ENCODE measurements at regions not wholly inside any gene's neighbourhood (a gene's known extent, or its start where the extent isn't known, plus 50 kb on each side); places are given as distances from the start of the nearest gene placed in this dataset.

DNA sequence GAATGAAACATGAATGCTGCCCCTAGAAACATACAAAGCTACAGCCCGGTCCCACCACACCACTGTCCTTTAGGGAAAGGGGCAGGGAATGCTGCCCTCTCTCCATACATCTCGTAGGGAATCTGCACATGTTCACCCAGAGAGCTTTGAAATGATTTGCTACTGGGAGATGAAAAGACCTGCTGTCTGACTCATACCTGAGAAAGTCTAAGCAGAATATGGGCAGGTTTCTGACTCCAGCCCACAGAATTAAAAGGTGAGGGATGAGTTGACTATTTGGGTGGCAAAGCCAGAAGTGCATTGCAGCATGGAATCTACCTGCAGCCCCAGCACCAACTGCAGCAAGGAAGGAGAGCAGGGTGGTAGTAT is 297.9 kb downstream of the TLE1 start:
- TF ChIP-seq, protein P1, sequence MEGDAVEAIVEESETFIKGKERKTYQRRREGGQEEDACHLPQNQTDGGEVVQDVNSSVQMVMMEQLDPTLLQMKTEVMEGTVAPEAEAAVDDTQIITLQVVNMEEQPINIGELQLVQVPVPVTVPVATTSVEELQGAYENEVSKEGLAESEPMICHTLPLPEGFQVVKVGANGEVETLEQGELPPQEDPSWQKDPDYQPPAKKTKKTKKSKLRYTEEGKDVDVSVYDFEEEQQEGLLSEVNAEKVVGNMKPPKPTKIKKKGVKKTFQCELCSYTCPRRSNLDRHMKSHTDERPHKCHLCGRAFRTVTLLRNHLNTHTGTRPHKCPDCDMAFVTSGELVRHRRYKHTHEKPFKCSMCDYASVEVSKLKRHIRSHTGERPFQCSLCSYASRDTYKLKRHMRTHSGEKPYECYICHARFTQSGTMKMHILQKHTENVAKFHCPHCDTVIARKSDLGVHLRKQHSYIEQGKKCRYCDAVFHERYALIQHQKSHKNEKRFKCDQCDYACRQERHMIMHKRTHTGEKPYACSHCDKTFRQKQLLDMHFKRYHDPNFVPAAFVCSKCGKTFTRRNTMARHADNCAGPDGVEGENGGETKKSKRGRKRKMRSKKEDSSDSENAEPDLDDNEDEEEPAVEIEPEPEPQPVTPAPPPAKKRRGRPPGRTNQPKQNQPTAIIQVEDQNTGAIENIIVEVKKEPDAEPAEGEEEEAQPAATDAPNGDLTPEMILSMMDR (IDR thresholded peaks at IDR 0.05), result no peak
- no peaks in the 10 kb centered on the region for H3K36me3 Mint-ChIP-seq (ENCODE audit: low read depth)
- Histone ChIP-seq H3K27ac (ENCODE audit: low read depth in 1 of 2, low read length in 2 of 2) (no peak overlapping the region), H3K36me3 (ENCODE audit: insufficient read depth, low read length) (no peaks in the 10 kb centered on the region), H3K27me3 (ENCODE audit: control insufficient read depth in 1 of 2, insufficient read depth in 2 of 2, low read length in 2 of 2) (no peaks in the 10 kb centered on the region), H3K4me1 (ENCODE audit: insufficient read depth, low read length) (no peaks in the 10 kb centered on the region), H3K4me3 (ENCODE audit: low read length) (no peak overlapping the region), H3K9me3 (ENCODE audit: control insufficient read depth in 1 of 2, insufficient read depth in 1 of 2, low read length in 2 of 2) (no peaks in the 10 kb centered on the region)
- CTCF ChIA-PET, result no interaction called here
- no peaks in the 10 kb centered on the region for H3K27me3 Mint-ChIP-seq
- intact Hi-C loops (cut with DNase I, micrococcal nuclease), result no loop called here
- H3K9me3 Mint-ChIP-seq, result no peaks in the 10 kb centered on the region
- no peaks in the 10 kb centered on the region for H3K4me1 Mint-ChIP-seq (ENCODE audit: low read depth)
- no peak overlapping the region for H3K4me3 Mint-ChIP-seq
- DNase-seq (no peak), ATAC-seq (ENCODE audit: poor library complexity) (no peak)
- POLR2A ChIA-PET, result no interaction called here
- no peak overlapping the region for H3K27ac Mint-ChIP-seq

DNA sequence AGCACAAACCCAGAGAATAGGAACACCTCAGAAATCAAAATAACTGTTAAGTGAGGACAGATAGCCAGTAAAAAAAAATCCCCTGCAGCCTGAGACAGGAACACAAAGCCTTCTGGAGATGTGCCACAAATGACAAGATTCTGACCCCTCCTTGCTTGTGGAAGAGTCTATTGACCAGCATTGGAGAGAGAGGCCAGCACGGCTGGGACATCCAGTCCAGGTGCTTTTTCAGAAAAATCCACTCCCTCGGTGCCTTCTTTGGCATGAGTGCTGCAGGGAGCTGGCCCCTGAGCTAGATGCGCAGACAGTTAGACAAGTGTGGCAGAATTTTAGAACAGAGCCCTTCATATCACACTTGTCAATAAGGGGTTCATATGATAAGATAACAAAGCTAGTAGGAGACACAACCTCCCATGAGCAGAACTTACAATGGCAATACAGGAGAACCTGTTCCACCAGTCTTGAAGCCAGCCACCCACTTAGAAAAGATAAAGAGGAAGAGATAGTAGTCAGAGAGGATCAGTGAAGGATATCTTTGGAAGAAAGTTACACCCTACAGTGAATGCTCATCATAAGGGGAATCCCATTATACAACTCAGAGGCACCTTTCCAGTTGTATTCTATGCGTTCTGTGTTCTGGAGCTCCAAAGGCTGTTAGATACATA is 298.4 kb downstream of the TLE1 start:
- intact Hi-C loops (cut with DNase I, micrococcal nuclease), result no loop called here
- no peak for ATAC-seq (ENCODE audit: poor library complexity)
- no peaks in the 10 kb centered on the region for H3K4me1 Mint-ChIP-seq (ENCODE audit: low read depth)

DNA sequence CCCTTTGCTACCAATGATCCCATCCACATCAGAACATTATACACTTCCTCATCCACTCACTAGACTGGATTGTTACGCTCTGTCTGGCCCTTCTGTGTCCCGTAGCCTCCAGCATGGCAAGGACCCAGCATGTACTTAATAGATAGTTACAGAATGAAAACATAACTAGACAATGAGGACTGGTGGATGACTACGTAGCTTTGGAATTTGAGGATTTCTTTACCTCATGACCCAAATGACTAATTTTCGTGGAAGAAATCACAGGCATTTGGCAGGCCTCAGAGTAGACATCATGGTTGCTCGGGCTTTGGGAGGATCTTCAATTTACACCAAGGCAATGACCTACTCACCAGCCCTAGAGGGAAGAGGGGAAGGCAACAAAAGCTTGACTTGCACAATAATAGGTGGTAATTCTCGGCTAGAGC is 299.8 kb downstream of the TLE1 start:
- Mint-ChIP-seq H3K36me3 (ENCODE audit: low read depth) (no peaks in the 10 kb centered on the region), H3K27ac (no peak overlapping the region), H3K4me3 (no peak overlapping the region), H3K9me3 (peaks cover 2% of the 10 kb centered on the region), H3K4me1 (ENCODE audit: low read depth) (no peaks in the 10 kb centered on the region), H3K27me3 (no peaks in the 10 kb centered on the region)
- H3K4me3 ChIP-seq (ENCODE audit: low read length), result no peak overlapping the region
- no peak for ATAC-seq (ENCODE audit: poor library complexity)
- H3K36me3 ChIP-seq (ENCODE audit: insufficient read depth, low read length), result no peaks in the 10 kb centered on the region
- POLR2A ChIA-PET, result no interaction called here
- peaks cover 0 to 3% of the 10 kb centered on the region in 2 experiments for H3K9me3 ChIP-seq (ENCODE audit: control insufficient read depth in 1 of 2, insufficient read depth in 1 of 2, low read length in 2 of 2)
- H3K27me3 ChIP-seq (ENCODE audit: control insufficient read depth in 1 of 2, insufficient read depth in 2 of 2, low read length in 2 of 2), result no peaks in the 10 kb centered on the region
- TF ChIP-seq, protein P1 (IDR thresholded peaks at IDR 0.05), result no peak
- no peak for DNase-seq
- H3K27ac ChIP-seq (ENCODE audit: low read depth in 1 of 2, low read length in 2 of 2), result no peak overlapping the region
- intact Hi-C loops (cut with DNase I, micrococcal nuclease), result no loop called here
- H3K4me1 ChIP-seq (ENCODE audit: insufficient read depth, low read length), result no peaks in the 10 kb centered on the region
- CTCF ChIA-PET, result no interaction called here

More for the DNA sequence above, 298.4 kb downstream of the TLE1 start:
- H3K27ac ChIP-seq (ENCODE audit: low read depth in 1 of 2, low read length in 2 of 2), result no peak overlapping the region
- Mint-ChIP-seq H3K4me3 (no peak overlapping the region), H3K36me3 (ENCODE audit: low read depth) (no peaks in the 10 kb centered on the region), H3K9me3 (no peaks in the 10 kb centered on the region), H3K27ac (no peak overlapping the region), H3K27me3 (no peaks in the 10 kb centered on the region)
- H3K4me1 ChIP-seq (ENCODE audit: insufficient read depth, low read length), result no peaks in the 10 kb centered on the region
- no peaks in the 10 kb centered on the region for H3K36me3 ChIP-seq (ENCODE audit: insufficient read depth, low read length)
- no peak for DNase-seq
- ChIA-PET POLR2A (no interaction called here), CTCF (no interaction called here)
- TF ChIP-seq, protein P1 (IDR thresholded peaks at IDR 0.05), result no peak
- H3K27me3 ChIP-seq (ENCODE audit: control insufficient read depth in 1 of 2, insufficient read depth in 2 of 2, low read length in 2 of 2), result no peaks in the 10 kb centered on the region
- H3K9me3 ChIP-seq (ENCODE audit: control insufficient read depth in 1 of 2, insufficient read depth in 1 of 2, low read length in 2 of 2), result no peaks in the 10 kb centered on the region
- no peak overlapping the region for H3K4me3 ChIP-seq (ENCODE audit: low read length)

Data from CD4-positive, alpha-beta T cell (primary cell).